ENCODE measurements at regions not wholly inside any gene's neighbourhood (a gene's known extent, or its start where the extent isn't known, plus 50 kb on each side); places are given as distances from the start of the nearest gene placed in this dataset.

DNA sequence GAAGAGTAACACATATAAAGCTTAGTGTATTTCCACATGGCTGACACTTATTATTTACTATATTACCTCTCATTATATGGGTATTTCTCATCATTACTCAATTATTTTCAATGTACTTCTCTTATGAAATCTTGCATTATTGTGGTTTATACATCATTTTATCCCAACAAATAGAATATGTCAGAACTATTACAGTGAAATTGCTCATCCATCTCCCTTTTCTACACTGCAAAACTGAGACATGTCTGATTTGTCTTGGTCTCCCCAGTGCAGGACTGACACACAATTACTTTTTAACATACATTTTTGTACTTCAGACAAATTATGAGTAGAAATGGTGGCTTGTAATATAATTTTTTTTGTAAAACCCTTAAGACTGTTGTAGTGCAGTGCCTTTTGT is 600.9 kb downstream of the PLCL1 start:
- Histone ChIP-seq H3K9me3 (ENCODE audit: control insufficient read depth, low read depth, low read length) (no peaks in the 10 kb centered on the region), H3K36me3 (ENCODE audit: control insufficient read depth in 2 of 2, extremely low read depth in 1 of 2, insufficient read depth in 2 of 2, low read length in 2 of 2) (no peaks in the 10 kb centered on the region), H2AFZ (ENCODE audit: control insufficient read depth, low read length) (no peak overlapping the region), H3K4me2 (ENCODE audit: control insufficient read depth, extremely low read depth, insufficient read depth, low read depth, low read length) (no peak overlapping the region), H3K79me2 (ENCODE audit: control insufficient read depth, insufficient read depth, low read length) (no peaks in the 10 kb centered on the region), H3K4me3 (ENCODE audit: control insufficient read depth in 2 of 3, extremely low read depth in 1 of 3, insufficient read depth in 2 of 3, low read depth in 1 of 3, low read length in 3 of 3) (no peak overlapping the region), H3K9me1 (ENCODE audit: control insufficient read depth, extremely low read depth, insufficient read depth, low read length) (no peaks in the 10 kb centered on the region), H4K20me1 (ENCODE audit: control insufficient read depth, extremely low read depth, insufficient read depth, low read length) (no peaks in the 10 kb centered on the region), H3K27ac (ENCODE audit: control insufficient read depth, insufficient read depth, low read length) (no peak overlapping the region), H3K4me1 (ENCODE audit: control insufficient read depth, extremely low read depth, insufficient read depth, low read length) (no peaks in the 10 kb centered on the region), H3K9ac (ENCODE audit: control insufficient read depth, extremely low read depth, insufficient read depth, low read length) (no peak overlapping the region), H3K27me3 (ENCODE audit: control insufficient read depth, extremely low read depth, insufficient read depth, low read length) (peaks cover 6% of the 10 kb centered on the region)
- dilution Hi-C loops (cut with MboI; ENCODE audit: extremely low pct_ligation_motif_present, low sequenced_read_pairs) = no loop called here
- DNase-seq (ENCODE audit: low read depth, low spot score) = no peak
- FAIRE-seq = no peak
- no peak for TF ChIP-seq EZH2 (IDR thresholded peaks at IDR 0.05; ENCODE audit: low read length)
- TF ChIP-seq, protein P1, sequence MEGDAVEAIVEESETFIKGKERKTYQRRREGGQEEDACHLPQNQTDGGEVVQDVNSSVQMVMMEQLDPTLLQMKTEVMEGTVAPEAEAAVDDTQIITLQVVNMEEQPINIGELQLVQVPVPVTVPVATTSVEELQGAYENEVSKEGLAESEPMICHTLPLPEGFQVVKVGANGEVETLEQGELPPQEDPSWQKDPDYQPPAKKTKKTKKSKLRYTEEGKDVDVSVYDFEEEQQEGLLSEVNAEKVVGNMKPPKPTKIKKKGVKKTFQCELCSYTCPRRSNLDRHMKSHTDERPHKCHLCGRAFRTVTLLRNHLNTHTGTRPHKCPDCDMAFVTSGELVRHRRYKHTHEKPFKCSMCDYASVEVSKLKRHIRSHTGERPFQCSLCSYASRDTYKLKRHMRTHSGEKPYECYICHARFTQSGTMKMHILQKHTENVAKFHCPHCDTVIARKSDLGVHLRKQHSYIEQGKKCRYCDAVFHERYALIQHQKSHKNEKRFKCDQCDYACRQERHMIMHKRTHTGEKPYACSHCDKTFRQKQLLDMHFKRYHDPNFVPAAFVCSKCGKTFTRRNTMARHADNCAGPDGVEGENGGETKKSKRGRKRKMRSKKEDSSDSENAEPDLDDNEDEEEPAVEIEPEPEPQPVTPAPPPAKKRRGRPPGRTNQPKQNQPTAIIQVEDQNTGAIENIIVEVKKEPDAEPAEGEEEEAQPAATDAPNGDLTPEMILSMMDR (optimal IDR thresholded peaks at IDR 0.05 in 1 of 3, IDR thresholded peaks at IDR 0.05 in 1 of 3, conservative IDR thresholded peaks at IDR 0.05 in 1 of 3; ENCODE audit: extremely low read depth in 1 of 3, insufficient read depth in 2 of 3, low read length in 3 of 3) = no peak

DNA sequence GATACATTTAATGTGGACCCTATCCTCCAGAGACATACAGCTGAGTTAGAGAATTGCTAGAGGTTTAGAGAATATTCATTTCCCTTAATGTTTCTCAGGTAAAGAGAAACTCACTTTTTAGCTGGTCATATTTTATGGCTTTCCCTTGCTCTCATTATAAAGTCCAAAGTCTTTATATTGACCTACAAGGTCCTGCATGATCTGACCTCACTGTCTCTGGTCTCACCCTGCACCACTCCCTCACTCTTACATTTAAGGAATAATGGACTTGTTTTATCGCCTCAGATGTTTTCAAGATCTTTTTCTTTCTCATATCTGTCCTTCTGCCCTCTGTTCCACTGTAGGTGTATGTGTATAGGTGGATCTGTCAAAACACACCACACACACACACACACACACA is 597.3 kb downstream of the PLCL1 start:
- FAIRE-seq = no peak
- TF ChIP-seq, protein P1 (optimal IDR thresholded peaks at IDR 0.05 in 1 of 3, IDR thresholded peaks at IDR 0.05 in 1 of 3, conservative IDR thresholded peaks at IDR 0.05 in 1 of 3; ENCODE audit: extremely low read depth in 1 of 3, insufficient read depth in 2 of 3, low read length in 3 of 3) = no peak
- TF ChIP-seq EZH2 (IDR thresholded peaks at IDR 0.05; ENCODE audit: low read length) = no peak
- dilution Hi-C loops (cut with MboI; ENCODE audit: extremely low pct_ligation_motif_present, low sequenced_read_pairs) = no loop called here
- Histone ChIP-seq H3K36me3 (ENCODE audit: control insufficient read depth in 2 of 2, extremely low read depth in 1 of 2, insufficient read depth in 2 of 2, low read length in 2 of 2) (no peaks in the 10 kb centered on the region), H3K27me3 (ENCODE audit: control insufficient read depth, extremely low read depth, insufficient read depth, low read length) (no peaks in the 10 kb centered on the region), H3K9ac (ENCODE audit: control insufficient read depth, extremely low read depth, insufficient read depth, low read length) (no peak overlapping the region), H3K27ac (ENCODE audit: control insufficient read depth, insufficient read depth, low read length) (no peak overlapping the region), H4K20me1 (ENCODE audit: control insufficient read depth, extremely low read depth, insufficient read depth, low read length) (no peaks in the 10 kb centered on the region), H3K4me1 (ENCODE audit: control insufficient read depth, extremely low read depth, insufficient read depth, low read length) (no peaks in the 10 kb centered on the region), H3K4me2 (ENCODE audit: control insufficient read depth, extremely low read depth, insufficient read depth, low read depth, low read length) (no peak overlapping the region), H3K4me3 (ENCODE audit: control insufficient read depth in 2 of 3, extremely low read depth in 1 of 3, insufficient read depth in 2 of 3, low read depth in 1 of 3, low read length in 3 of 3) (no peak overlapping the region), H3K79me2 (ENCODE audit: control insufficient read depth, insufficient read depth, low read length) (no peaks in the 10 kb centered on the region), H2AFZ (ENCODE audit: control insufficient read depth, low read length) (no peak overlapping the region), H3K9me1 (ENCODE audit: control insufficient read depth, extremely low read depth, insufficient read depth, low read length) (no peaks in the 10 kb centered on the region), H3K9me3 (ENCODE audit: control insufficient read depth, low read depth, low read length) (no peaks in the 10 kb centered on the region)
- DNase-seq (ENCODE audit: low read depth, low spot score) = no peak

Measured in keratinocyte (primary cell).